ENCODE measurements at regions not wholly inside any gene's neighbourhood (a gene's known extent, or its start where the extent isn't known, plus 50 kb on each side); places are given as distances from the start of the nearest gene placed in this dataset.

- Histone ChIP-seq H3K9me3 (no peaks in the 10 kb centered on the region), H3K4me1 (peaks cover 0 to 10% (median 6%) of the 10 kb centered on the region in 4 donors), H3K4me3 (no peak overlapping the region), H3K27me3 (no peaks in the 10 kb centered on the region), H3K27ac (replicated peaks in 1 of 4) (no peak overlapping the region), H3K36me3 (no peaks in the 10 kb centered on the region)
- DNase-seq (ENCODE audit: extremely low spot score): peak; percentile 47
- intact Hi-C loops (cut with DNase I): no loop called here
- WGBS: 94% methylated on average over 2 of the region's 2 CpGs
- no peak for TF ChIP-seq POLR2A (IDR thresholded peaks at IDR 0.05; ENCODE audit: low read depth)
- no peak for TF ChIP-seq EP300 (IDR thresholded peaks at IDR 0.05)
- no peak for TF ChIP-seq CTCF (IDR thresholded peaks at IDR 0.05)
- no peak for TF ChIP-seq POLR2AphosphoS5 (IDR thresholded peaks at IDR 0.05)
Measured at GRCh38 chr10:44322137-44322536, 62.8 kb downstream of the CXCL12 start.

- Histone ChIP-seq H3K4me3 (no peak overlapping the region), H3K27ac (replicated peaks in 1 of 4) (no peak overlapping the region), H3K4me1 (no peaks in the 10 kb centered on the region), H3K27me3 (peaks cover 0 to 5% (median 0%) of the 10 kb centered on the region in 4 donors), H3K9me3 (no peaks in the 10 kb centered on the region), H3K36me3 (no peaks in the 10 kb centered on the region)
- WGBS: 56% methylated on average over 3 of the region's 3 CpGs
- intact Hi-C loops (cut with DNase I): no loop called here
- no peak for DNase-seq (ENCODE audit: extremely low spot score)
- TF ChIP-seq EP300 (IDR thresholded peaks at IDR 0.05) (no peak), POLR2A (IDR thresholded peaks at IDR 0.05; ENCODE audit: low read depth) (no peak), POLR2AphosphoS5 (IDR thresholded peaks at IDR 0.05) (no peak), CTCF (IDR thresholded peaks at IDR 0.05) (no peak)
Measured at GRCh38 chr10:44320756-44321155, 64.1 kb downstream of the CXCL12 start.

- no peak for TF ChIP-seq CTCF (IDR thresholded peaks at IDR 0.05)
- no peak for TF ChIP-seq EP300 (IDR thresholded peaks at IDR 0.05)
- TF ChIP-seq POLR2AphosphoS5 (IDR thresholded peaks at IDR 0.05): no peak
- no peak for TF ChIP-seq POLR2A (IDR thresholded peaks at IDR 0.05; ENCODE audit: low read depth)
- Histone ChIP-seq H3K27me3 (peaks cover 0 to 5% (median 0%) of the 10 kb centered on the region in 4 donors), H3K27ac (replicated peaks in 1 of 4) (no peak overlapping the region), H3K36me3 (no peaks in the 10 kb centered on the region), H3K4me3 (no peak overlapping the region), H3K9me3 (no peaks in the 10 kb centered on the region), H3K4me1 (no peaks in the 10 kb centered on the region)
- intact Hi-C loops (cut with DNase I): no loop called here
- peak; percentile 83 for DNase-seq (ENCODE audit: extremely low spot score)
- 79% methylated on average over 3 of the region's 3 CpGs for WGBS
Measured at GRCh38 chr10:44317856-44318255, 67.0 kb downstream of the CXCL12 start.

- intact Hi-C loops (cut with DNase I): no loop called here
- WGBS: 85% methylated on average over 8 of the region's 8 CpGs
Measured at GRCh38 chr10:44316922-44317215, 68.0 kb downstream of the CXCL12 start.

More at GRCh38 chr10:44316922-44317215, 68.0 kb downstream of the CXCL12 start:
- H3K36me3 ChIP-seq: no peaks in the 10 kb centered on the region
- no peaks in the 10 kb centered on the region for H3K4me1 ChIP-seq
- peaks cover 0 to 5% (median 0%) of the 10 kb centered on the region in 4 donors for H3K27me3 ChIP-seq
- no peak overlapping the region for H3K4me3 ChIP-seq
- TF ChIP-seq EP300 (IDR thresholded peaks at IDR 0.05) (no peak), POLR2A (IDR thresholded peaks at IDR 0.05; ENCODE audit: low read depth) (no peak), CTCF (IDR thresholded peaks at IDR 0.05) (no peak), POLR2AphosphoS5 (IDR thresholded peaks at IDR 0.05) (no peak)
- DNase-seq (ENCODE audit: extremely low spot score): no peak
- H3K9me3 ChIP-seq: no peaks in the 10 kb centered on the region
- no peak overlapping the region for H3K27ac ChIP-seq (replicated peaks in 1 of 4)
